SU-DHL-6 (cell line): ENCODE measurements at regions not wholly inside any gene's neighbourhood (a gene's known extent, or its start where the extent isn't known, plus 50 kb on each side); places are given as distances from the start of the nearest gene placed in this dataset.

Source experiments
- CTCF ChIP-seq: fragments of 200-600 bp; sonication (generic); IDR thresholded peaks from one replicate; pipeline ENCODE4 v1.5.1; 2017; ENCODE audit warnings: antibody characterized with exemption, mild to moderate bottlenecking, low read length, moderate library complexity; ENCODE audit not compliant: insufficient read depth, poor library complexity, severe bottlenecking
- EZH2phosphoT487 ChIP-seq: fragments of 200-600 bp; sonication (generic), shearing (Covaris generic); conservative IDR thresholded peaks from 2 replicates; pipeline ENCODE4 v1.6.1; 2018; ENCODE audit warnings: mild to moderate bottlenecking, antibody characterized with exemption, low read length, moderate library complexity, mixed read lengths

- TF ChIP-seq CTCF (no peak), EZH2phosphoT487 (no peak)
These were observed 279.2 kb downstream of the PIK3R1 start for GRCh38 chr5:68494771-68495170.
